Stomach (tissue), 4 donors: ENCODE measurements at regions not wholly inside any gene's neighbourhood (a gene's known extent, or its start where the extent isn't known, plus 50 kb on each side); places are given as distances from the start of the nearest gene placed in this dataset.
"Not testable (repeated sequence)": the region's sequence is repeated elsewhere in the genome, so short reads cannot be mapped to it uniquely, and the experiment has no call there.

ENCODE experiments used
- EP300 ChIP-seq: sonication (generic); formaldehyde crosslinking; IDR thresholded peaks from one replicate; pipeline ENCODE4 v1.6.1; 2017; ENCODE audit warnings: antibody characterized with exemption
- POLR2A ChIP-seq, 4 donors: fragments of 450-650 bp; IDR thresholded peaks; one replicate each; pipeline ENCODE4 v1.6.1; 2016; ENCODE audit warnings: antibody characterized with exemption in 4 of 4, control low read depth in 2 of 4, mild to moderate bottlenecking in 1 of 4, moderate library complexity in 1 of 4

GRCh38 chr12:131660401-131660800 is 50.5 kb upstream of the SFSWAP start:
- not testable (repeated sequence) for TF ChIP-seq POLR2A (IDR thresholded peaks at IDR 0.05); EP300
